ENCODE measurements at regions not wholly inside any gene's neighbourhood (a gene's known extent, or its start where the extent isn't known, plus 50 kb on each side); places are given as distances from the start of the nearest gene placed in this dataset.

- ATAC-seq (no peak), DNase-seq (no peak)
- no peaks in the 10 kb centered on the region for H4K20me1 ChIP-seq (ENCODE audit: low read length)
- no peak overlapping the region for H3K4me3 ChIP-seq (ENCODE audit: low read length)
- H3K9ac ChIP-seq (ENCODE audit: low read length) = no peak overlapping the region
- no peak overlapping the region for H2AFZ ChIP-seq (ENCODE audit: low read length)
- BruUV-seq (replicated peaks) = no TSS peak
- peaks cover 5% of the 10 kb centered on the region for H3K4me1 ChIP-seq (ENCODE audit: insufficient read depth, low read length)
- H3K4me2 ChIP-seq (ENCODE audit: low read length) = no peak overlapping the region
- peaks cover 4% of the 10 kb centered on the region for H3F3A ChIP-seq (ENCODE audit: low read length, unreplicated experiment)
- ChIA-PET CTCF (no interaction called here), POLR2A (ENCODE audit: unreplicated experiment) (no interaction called here)
- H3K27me3 ChIP-seq (ENCODE audit: low read length) = peaks cover 4% of the 10 kb centered on the region; the same call in 1 of the 2 replicates
- intact Hi-C loops (cut with micrococcal nuclease) = no loop called here
- no peak for TF ChIP-seq EZH2phosphoT487 (IDR thresholded peaks at IDR 0.05; ENCODE audit: borderline replicate concordance, low read length)
- TF ChIP-seq EZH2 (IDR thresholded peaks at IDR 0.05; ENCODE audit: low read length, unreplicated experiment) = no peak
- TF ChIP-seq CTCF (conservative IDR thresholded peaks at IDR 0.05; ENCODE audit: low read depth, low read length) = no peak
- H3K27ac ChIP-seq (ENCODE audit: low read length) = no peak overlapping the region
- H3K9me2 ChIP-seq (replicated peaks; ENCODE audit: low read length) = no peaks in the 10 kb centered on the region
- H3K79me2 ChIP-seq (ENCODE audit: low read length) = no peaks in the 10 kb centered on the region
- H3K9me3 ChIP-seq (ENCODE audit: low read length) = no peaks in the 10 kb centered on the region
- no peaks in the 10 kb centered on the region for H3K36me3 ChIP-seq (ENCODE audit: low read depth, low read length)
These were observed 92.0 kb upstream of the GALNT2 start for GRCh38 chr1:229975047-229975446.

- H3K9ac ChIP-seq (ENCODE audit: low read length) = no peak overlapping the region
- no peak overlapping the region for H3K4me3 ChIP-seq (ENCODE audit: low read length)
- no peak overlapping the region for H3K4me2 ChIP-seq (ENCODE audit: low read length)
- DNase-seq (peak; percentile 85), ATAC-seq (peak; percentile 95)
- no peaks in the 10 kb centered on the region for H3K9me2 ChIP-seq (replicated peaks; ENCODE audit: low read length)
- H3K79me2 ChIP-seq (ENCODE audit: low read length) = peaks cover 18% of the 10 kb centered on the region
- no peak for TF ChIP-seq EZH2 (IDR thresholded peaks at IDR 0.05; ENCODE audit: low read length, unreplicated experiment)
- no peak for TF ChIP-seq CTCF (conservative IDR thresholded peaks at IDR 0.05; ENCODE audit: low read depth, low read length)
- TF ChIP-seq EZH2phosphoT487 (IDR thresholded peaks at IDR 0.05; ENCODE audit: borderline replicate concordance, low read length) = no peak
- H3K27ac ChIP-seq (ENCODE audit: low read length) = peak overlapping the region; percentile 60
- H3K4me1 ChIP-seq (ENCODE audit: insufficient read depth, low read length) = peaks cover 5% of the 10 kb centered on the region
- no peak overlapping the region for H2AFZ ChIP-seq (ENCODE audit: low read length)
- no peaks in the 10 kb centered on the region for H4K20me1 ChIP-seq (ENCODE audit: low read length)
- peaks cover 4% of the 10 kb centered on the region for H3F3A ChIP-seq (ENCODE audit: low read length, unreplicated experiment)
- ChIA-PET POLR2A (ENCODE audit: unreplicated experiment) (no interaction called here), CTCF (no interaction called here)
- H3K36me3 ChIP-seq (ENCODE audit: low read depth, low read length) = 0 out of 2 replicates have a peak, but pooled peaks cover 5% of the 10 kb centered on the region
- BruUV-seq (replicated peaks) = no TSS peak
- peaks cover 21% of the 10 kb centered on the region for H3K9me3 ChIP-seq (ENCODE audit: low read length)
- H3K27me3 ChIP-seq (ENCODE audit: low read length) = no peaks in the 10 kb centered on the region
- intact Hi-C loops (cut with micrococcal nuclease) = no loop called here
These were observed 87.0 kb upstream of the GALNT2 start for GRCh38 chr1:229980009-229980408.

GRCh38 chr1:229981736-229982135 is 85.3 kb upstream of the GALNT2 start:
- CTCF ChIA-PET = no interaction called here
- POLR2A ChIA-PET (ENCODE audit: unreplicated experiment) = no interaction called here
- 0 out of 2 replicates have a peak, but pooled peaks cover 13% of the 10 kb centered on the region for H3K27me3 ChIP-seq (ENCODE audit: low read length)
- no peak for TF ChIP-seq EZH2phosphoT487 (IDR thresholded peaks at IDR 0.05; ENCODE audit: borderline replicate concordance, low read length)
- TF ChIP-seq CTCF (conservative IDR thresholded peaks at IDR 0.05; ENCODE audit: low read depth, low read length) = no peak
- no peak overlapping the region for H3K9ac ChIP-seq (ENCODE audit: low read length)
- no peak overlapping the region for H3K4me3 ChIP-seq (ENCODE audit: low read length)
- no peak overlapping the region for H3K4me2 ChIP-seq (ENCODE audit: low read length)
- intact Hi-C loops (cut with micrococcal nuclease) = no loop called here
- peaks cover 4% of the 10 kb centered on the region for H3F3A ChIP-seq (ENCODE audit: low read length, unreplicated experiment)
- no peak for ATAC-seq
- H3K79me2 ChIP-seq (ENCODE audit: low read length) = peaks cover 18% of the 10 kb centered on the region
- H3K4me1 ChIP-seq (ENCODE audit: insufficient read depth, low read length) = peaks cover 5% of the 10 kb centered on the region
- 0 out of 2 replicates have a peak, but pooled peaks cover 5% of the 10 kb centered on the region for H3K36me3 ChIP-seq (ENCODE audit: low read depth, low read length)
- H4K20me1 ChIP-seq (ENCODE audit: low read length) = no peaks in the 10 kb centered on the region
- H3K9me2 ChIP-seq (replicated peaks; ENCODE audit: low read length) = no peaks in the 10 kb centered on the region
- peaks cover 21% of the 10 kb centered on the region for H3K9me3 ChIP-seq (ENCODE audit: low read length)
- no peak for DNase-seq
- BruUV-seq (replicated peaks) = no TSS peak
- no peak overlapping the region for H2AFZ ChIP-seq (ENCODE audit: low read length)
- no peak overlapping the region for H3K27ac ChIP-seq (ENCODE audit: low read length)
